Activated CD4-positive, alpha-beta T cell treated with anti-CD3 and anti-CD28 coated beads, Interleukin-2, amount 10 ng/mL, durations not matched to agents 7 days and 5 days (primary cell): ENCODE measurements at regions not wholly inside any gene's neighbourhood (a gene's known extent, or its start where the extent isn't known, plus 50 kb on each side); places are given as distances from the start of the nearest gene placed in this dataset.

Experiments used
- CTCF ChIA-PET: fragments of 350-600 bp; sonication (Branson Sonifier 250); formaldehyde crosslinking; loops from one replicate; lab custom pipeline; 2021; ENCODE audit warnings: antibody characterized with exemption; lab: Charles Lee
- POLR2A ChIA-PET: fragments of 350-600 bp; sonication (Branson Sonifier 250); formaldehyde crosslinking; loops from one replicate; lab custom pipeline; 2021; ENCODE audit warnings: antibody characterized with exemption; lab: Charles Lee
- DNase-seq: peaks from one replicate; pipeline ENCODE4 v3.0.0-alpha.2; 2020
- H3K27ac Mint-ChIP-seq: one replicate; pipeline ENCODE4 v1.8.0; 2021; ENCODE audit warnings: mild to moderate bottlenecking, moderate library complexity, mixed read lengths
- H3K27me3 Mint-ChIP-seq: one replicate; pipeline ENCODE4 v1.8.0; 2021; ENCODE audit warnings: mixed read lengths
- H3K36me3 Mint-ChIP-seq: one replicate; pipeline ENCODE4 v1.8.0; 2021; ENCODE audit warnings: low read depth, mixed read lengths
- H3K4me1 Mint-ChIP-seq: one replicate; pipeline ENCODE4 v1.8.0; 2021; ENCODE audit warnings: mixed read lengths
- H3K4me3 Mint-ChIP-seq: one replicate; pipeline ENCODE4 v1.8.0; 2021; ENCODE audit warnings: mild to moderate bottlenecking, moderate library complexity, mixed read lengths
- H3K9me3 Mint-ChIP-seq: one replicate; pipeline ENCODE4 v1.8.0; 2021; ENCODE audit warnings: mixed read lengths

DNA sequence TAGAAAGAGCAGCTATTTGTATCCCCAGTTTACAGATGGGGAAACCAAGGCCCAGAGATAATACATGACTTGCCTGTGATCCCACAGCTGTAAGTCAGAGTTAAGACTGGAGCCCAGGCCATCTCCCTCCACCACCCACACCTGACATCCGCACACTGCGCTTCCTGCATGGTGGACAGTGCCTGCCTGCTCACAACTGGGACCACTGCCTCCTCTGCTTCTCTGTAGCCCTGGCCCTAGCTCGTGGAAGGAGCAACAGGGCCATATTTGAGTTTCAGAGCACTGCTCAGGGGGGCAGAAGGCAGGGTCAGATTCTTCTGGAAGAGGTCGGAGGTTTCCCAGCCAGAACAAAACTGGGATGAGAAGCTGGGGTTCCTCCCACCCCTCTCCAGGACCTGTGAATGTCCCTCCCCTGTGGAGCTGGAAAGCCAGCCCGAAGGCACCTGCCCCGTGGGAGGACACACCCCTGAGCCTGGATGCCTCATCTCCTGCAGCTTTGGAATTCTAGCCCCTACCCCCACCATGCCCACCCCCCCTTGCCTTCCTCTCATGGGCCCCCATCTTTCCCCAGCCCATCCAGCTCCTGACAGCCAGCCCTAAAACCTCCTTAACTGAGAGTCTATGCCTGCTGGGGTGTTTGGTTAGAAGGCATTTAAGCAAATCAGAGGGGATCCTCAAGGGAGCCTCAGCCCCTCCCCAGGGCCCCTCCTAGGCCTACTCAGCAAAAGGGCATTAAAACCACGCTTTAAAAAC, 100.1 kb downstream of the TPRA1 start:
- Mint-ChIP-seq H3K4me1 (peaks cover 1% of the 10 kb centered on the region), H3K9me3 (peaks cover 3% of the 10 kb centered on the region), H3K27me3 (peaks cover 12% of the 10 kb centered on the region), H3K27ac (no peak overlapping the region), H3K36me3 (no peaks in the 10 kb centered on the region), H3K4me3 (no peak overlapping the region)
- ChIA-PET POLR2A (no interaction called here), CTCF (interaction anchor here (0.8 kb wide), 1 partner anchor 17 kb away, joined by 3 read pairs; no protein-coding TSS in a partner anchor)
- DNase-seq = no peak

DNA sequence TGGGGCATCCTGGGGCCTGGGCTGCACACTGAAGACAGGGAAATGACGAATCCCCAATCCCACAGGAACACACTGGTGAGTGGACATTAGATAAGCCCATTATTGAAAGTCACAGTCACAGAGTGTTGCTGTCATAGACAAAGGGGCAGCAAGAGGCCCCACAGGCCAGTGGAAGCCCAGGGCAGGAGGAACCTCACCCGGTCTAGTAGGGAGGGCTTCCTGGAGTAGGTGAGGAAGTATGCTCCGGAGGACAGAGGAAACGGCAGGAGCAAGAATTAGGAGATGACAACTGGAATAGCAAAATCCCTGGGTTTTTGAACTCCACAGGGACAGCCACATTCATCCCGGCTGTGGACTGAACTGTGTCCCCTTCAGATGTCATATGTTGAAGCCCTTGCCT, 101.2 kb downstream of the TPRA1 start:
- DNase-seq = no peak
- H3K4me1 Mint-ChIP-seq = peaks cover 10% of the 10 kb centered on the region
- peaks cover under 1% of the 10 kb centered on the region for H3K9me3 Mint-ChIP-seq
- no peak overlapping the region for H3K4me3 Mint-ChIP-seq
- ChIA-PET POLR2A (no interaction called here), CTCF (no interaction called here)
- H3K36me3 Mint-ChIP-seq = no peaks in the 10 kb centered on the region
- no peak overlapping the region for H3K27ac Mint-ChIP-seq
- H3K27me3 Mint-ChIP-seq = peaks cover 13% of the 10 kb centered on the region

DNA sequence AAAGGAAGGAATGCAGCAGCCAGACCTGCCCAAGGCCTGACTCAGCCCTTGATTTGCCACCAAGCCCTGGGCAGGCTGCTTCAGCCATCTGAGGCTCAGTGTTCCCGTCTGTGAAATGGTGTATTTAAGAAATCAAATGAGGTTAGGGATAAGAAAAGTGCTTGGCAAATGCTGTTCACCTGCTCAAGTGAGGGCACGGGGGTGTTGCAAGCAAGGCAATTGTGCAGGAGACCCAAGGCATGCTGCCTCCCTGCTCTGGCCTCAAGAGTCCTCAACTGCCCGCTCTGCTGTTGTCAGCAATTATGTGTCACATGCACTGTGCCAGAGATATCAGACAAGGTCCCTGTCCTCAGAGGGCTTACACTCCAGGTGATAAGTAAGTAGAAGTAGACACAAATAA, 101.8 kb downstream of the TPRA1 start:
- Mint-ChIP-seq H3K4me1 (peaks cover 16% of the 10 kb centered on the region), H3K27ac (no peak overlapping the region), H3K36me3 (no peaks in the 10 kb centered on the region), H3K4me3 (no peak overlapping the region), H3K9me3 (no peaks in the 10 kb centered on the region), H3K27me3 (peaks cover 12% of the 10 kb centered on the region)
- ChIA-PET POLR2A (no interaction called here), CTCF (no interaction called here)
- no peak for DNase-seq

DNA sequence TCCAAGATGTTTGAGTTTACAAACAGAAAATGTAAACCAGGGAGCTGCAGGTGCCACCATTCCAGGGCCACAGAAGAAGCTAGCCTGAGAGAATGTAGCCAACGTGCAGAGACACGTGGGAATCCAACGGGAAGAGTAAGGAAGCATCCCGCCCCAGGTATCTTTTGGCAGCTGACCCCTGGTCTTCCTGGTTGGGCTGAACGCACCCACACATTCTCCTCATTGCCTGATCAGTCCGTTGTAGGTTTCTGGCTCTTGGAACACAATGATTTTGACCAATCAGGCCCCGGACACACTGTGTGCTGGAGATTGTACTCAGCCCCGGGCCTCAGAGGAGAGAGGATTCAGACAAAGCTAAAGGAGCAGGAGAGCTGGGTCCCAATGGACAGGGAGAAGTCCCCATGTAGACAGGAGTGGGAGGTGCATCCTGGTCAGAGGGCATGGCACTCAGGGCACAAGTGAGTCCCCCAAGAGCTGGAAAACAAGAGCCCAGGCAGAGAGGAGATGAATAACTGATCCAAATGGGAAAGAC, 102.3 kb downstream of the TPRA1 start:
- H3K27ac Mint-ChIP-seq = no peak overlapping the region
- no peak overlapping the region for H3K4me3 Mint-ChIP-seq
- CTCF ChIA-PET = no interaction called here
- no peaks in the 10 kb centered on the region for H3K9me3 Mint-ChIP-seq
- H3K4me1 Mint-ChIP-seq = peaks cover 21% of the 10 kb centered on the region
- no peaks in the 10 kb centered on the region for H3K36me3 Mint-ChIP-seq
- POLR2A ChIA-PET = no interaction called here
- H3K27me3 Mint-ChIP-seq = peaks cover 12% of the 10 kb centered on the region
- DNase-seq = no peak

DNA sequence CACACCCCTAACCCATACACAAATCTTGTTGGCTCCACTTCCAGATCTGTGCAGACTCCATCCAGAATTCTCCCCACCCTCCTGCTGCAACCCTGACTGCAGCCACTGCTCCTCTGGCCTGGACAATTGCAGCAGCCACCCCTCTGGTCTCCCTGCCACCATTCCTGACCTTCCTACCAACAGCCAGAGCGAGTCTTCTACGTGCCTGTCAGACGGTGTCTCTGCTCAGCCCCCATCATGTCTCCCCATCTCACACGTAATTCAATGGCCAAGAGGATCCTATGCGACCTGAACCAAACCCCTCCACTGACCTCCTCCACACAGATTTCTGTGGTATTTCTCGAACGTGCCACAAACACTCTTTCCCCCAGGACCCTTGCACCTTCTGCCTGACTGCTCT, 103.3 kb downstream of the TPRA1 start:
- no peaks in the 10 kb centered on the region for H3K36me3 Mint-ChIP-seq
- no peak overlapping the region for H3K27ac Mint-ChIP-seq
- peaks cover 12% of the 10 kb centered on the region for H3K27me3 Mint-ChIP-seq
- DNase-seq = no peak
- peaks cover 26% of the 10 kb centered on the region for H3K4me1 Mint-ChIP-seq
- H3K4me3 Mint-ChIP-seq = no peak overlapping the region
- CTCF ChIA-PET = interaction anchor here (1.2 kb wide), 1 partner anchor 12 kb away, joined by 5 read pairs; no protein-coding TSS in a partner anchor
- POLR2A ChIA-PET = no interaction called here
- no peaks in the 10 kb centered on the region for H3K9me3 Mint-ChIP-seq

DNA sequence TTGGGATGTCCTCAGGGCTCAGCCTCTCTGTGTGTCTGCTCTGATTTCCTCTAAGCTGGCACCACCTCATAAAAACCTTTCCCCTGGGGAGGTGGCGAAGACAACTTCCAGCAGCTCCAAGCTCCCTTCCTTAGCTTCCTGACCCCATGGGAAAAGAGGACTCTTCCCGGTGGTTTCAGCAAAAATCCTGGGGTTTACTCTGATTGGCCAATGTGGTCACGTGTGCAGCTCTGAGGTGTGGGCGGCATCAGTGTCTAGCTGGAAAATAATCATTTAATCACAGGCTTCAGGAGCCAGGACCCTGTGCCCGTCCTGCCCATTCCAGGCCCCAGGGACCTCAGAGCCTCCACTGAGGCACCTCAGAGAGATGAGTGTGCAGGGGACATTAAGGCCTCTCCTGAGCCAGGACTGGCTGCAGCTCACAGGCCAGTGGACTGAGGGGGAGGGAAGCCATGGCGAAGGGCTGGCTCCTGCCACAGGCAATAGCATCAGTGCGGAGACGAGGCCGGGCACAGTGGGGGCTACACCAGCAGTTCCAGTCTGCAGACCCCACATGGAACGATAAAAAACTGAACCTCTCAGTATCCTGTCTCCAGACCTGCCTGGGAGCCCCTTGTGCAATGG, 104.1 kb downstream of the TPRA1 start:
- no peak overlapping the region for H3K4me3 Mint-ChIP-seq
- H3K4me1 Mint-ChIP-seq = peaks cover 26% of the 10 kb centered on the region
- no peaks in the 10 kb centered on the region for H3K9me3 Mint-ChIP-seq
- H3K27me3 Mint-ChIP-seq = peaks cover 12% of the 10 kb centered on the region
- ChIA-PET CTCF (interaction anchor here (1.2 kb wide), 1 partner anchor 11 kb away, joined by 5 read pairs; no protein-coding TSS in a partner anchor), POLR2A (no interaction called here)
- DNase-seq = no peak
- no peak overlapping the region for H3K27ac Mint-ChIP-seq
- no peaks in the 10 kb centered on the region for H3K36me3 Mint-ChIP-seq

DNA sequence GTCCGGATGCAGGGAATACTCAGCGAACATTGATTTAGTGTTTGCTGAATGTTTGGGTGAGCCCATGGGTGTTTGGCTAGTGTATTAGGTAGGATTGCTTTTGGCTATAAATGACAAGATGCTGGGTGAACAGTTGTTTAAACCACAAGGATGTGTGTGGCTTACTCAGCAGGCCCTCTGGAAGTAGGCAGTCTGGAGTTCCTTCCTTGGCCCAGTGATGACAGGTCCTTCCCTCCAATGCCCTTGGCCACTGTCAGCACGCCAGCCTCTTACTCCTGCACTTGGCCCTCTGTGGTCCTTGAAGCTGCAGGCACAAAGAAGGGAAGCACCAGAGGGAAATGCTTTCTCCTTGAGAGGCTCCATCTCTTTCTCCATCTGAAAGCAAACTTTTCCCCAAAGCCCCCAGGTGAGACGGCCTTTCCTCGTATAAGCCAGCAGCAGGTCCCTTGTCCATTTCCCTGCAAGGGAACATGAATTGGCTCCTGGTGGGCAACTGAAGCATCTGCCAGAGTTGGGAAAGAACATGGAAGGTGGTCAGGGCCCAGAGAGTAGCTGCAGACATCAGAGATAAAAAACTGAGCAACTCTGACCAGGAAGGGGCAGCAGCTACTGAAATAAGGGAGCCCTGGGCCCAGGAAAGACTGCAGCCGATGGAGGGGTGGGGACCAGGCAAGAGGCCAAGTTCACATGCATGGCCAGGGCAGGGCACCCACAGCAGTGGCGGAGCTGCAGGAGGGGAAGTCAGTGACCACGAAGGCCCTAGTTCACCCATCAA, 105.0 kb downstream of the TPRA1 start:
- no peak for DNase-seq
- Mint-ChIP-seq H3K9me3 (no peaks in the 10 kb centered on the region), H3K4me3 (no peak overlapping the region), H3K27ac (no peak overlapping the region), H3K27me3 (peaks cover 12% of the 10 kb centered on the region), H3K36me3 (no peaks in the 10 kb centered on the region), H3K4me1 (peaks cover 26% of the 10 kb centered on the region)
- POLR2A ChIA-PET = no interaction called here
- CTCF ChIA-PET = interaction anchor here (1.2 kb wide), 1 partner anchor 10 kb away, joined by 5 read pairs; no protein-coding TSS in a partner anchor

DNA sequence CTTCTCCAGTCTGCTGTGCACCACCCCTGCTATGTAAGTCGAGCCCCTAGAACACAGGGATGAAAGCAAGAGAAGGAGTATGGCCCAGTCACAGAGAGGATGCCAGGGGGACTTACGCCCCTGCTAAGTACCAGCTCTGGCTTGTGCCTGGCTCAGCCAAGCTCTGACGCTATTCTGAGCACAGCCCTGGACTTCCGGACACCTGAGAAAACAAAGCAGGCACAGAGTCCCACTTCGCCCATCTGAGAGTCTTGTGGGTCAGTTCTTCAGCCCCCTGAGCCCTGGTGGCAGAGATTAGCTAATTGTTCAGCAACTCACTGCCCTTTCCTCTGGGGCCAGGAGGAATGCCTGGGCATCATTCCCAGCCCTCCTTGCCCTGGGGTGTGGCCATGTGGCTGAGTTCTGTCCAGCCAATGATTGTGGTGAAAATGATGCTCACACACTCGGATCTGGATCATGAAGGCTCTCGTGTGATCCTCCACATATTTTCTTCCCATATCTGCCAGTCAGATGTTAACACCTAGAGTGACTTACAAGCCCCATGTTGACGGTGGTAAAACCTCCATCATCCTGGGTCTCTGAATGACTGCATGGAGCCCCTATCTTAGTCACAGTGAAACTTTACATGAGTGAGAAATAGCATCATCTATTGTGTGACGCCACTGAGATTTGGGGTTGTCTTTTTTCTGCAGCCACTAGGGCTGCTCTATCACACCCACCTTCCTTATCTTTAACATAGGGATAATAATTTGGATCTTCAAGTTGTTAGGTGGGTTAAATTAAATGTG, 105.7 kb downstream of the TPRA1 start:
- DNase-seq = no peak
- ChIA-PET POLR2A (no interaction called here), CTCF (no interaction called here)
- Mint-ChIP-seq H3K27ac (no peak overlapping the region), H3K36me3 (no peaks in the 10 kb centered on the region), H3K9me3 (no peaks in the 10 kb centered on the region), H3K27me3 (peaks cover 12% of the 10 kb centered on the region), H3K4me3 (no peak overlapping the region), H3K4me1 (peaks cover 26% of the 10 kb centered on the region)

DNA sequence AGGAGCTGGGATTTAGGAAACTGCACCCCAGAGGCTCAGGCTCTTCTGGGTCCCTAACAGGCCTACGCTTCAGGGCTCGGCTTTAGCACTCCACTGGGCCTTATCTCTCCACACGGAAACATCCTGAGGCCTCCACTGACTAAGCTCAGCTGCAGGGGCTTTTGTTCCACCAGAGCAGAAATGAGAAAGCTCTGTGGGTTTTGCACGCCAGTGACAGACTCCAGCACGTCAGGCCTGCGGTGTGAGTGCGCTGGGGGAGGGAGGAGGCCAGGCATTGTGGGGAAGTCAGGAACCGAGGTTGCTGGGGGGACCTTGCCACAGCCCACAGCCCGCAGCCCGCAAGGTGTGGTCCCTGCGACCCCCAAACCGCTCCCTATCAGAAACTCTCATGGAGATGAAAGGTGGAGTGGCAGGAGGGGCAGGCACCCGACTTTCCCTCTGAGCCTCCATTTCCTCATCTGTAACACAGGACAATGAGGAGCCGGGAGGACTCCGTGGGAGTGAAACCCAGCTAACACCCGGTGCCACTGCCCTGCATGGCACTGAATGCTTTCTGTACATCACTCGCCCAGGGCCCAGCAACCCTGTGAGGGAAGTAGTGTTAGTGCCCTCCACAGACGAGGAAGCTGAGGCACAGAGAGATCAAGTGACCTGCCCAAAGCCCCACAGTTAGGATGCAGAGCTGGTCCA, 106.5 kb downstream of the TPRA1 start:
- H3K4me1 Mint-ChIP-seq = peaks cover 26% of the 10 kb centered on the region
- DNase-seq = peak; percentile 58
- peak overlapping the region; percentile 51 for H3K27ac Mint-ChIP-seq
- H3K9me3 Mint-ChIP-seq = no peaks in the 10 kb centered on the region
- CTCF ChIA-PET = no interaction called here
- no peaks in the 10 kb centered on the region for H3K36me3 Mint-ChIP-seq
- H3K27me3 Mint-ChIP-seq = peaks cover 12% of the 10 kb centered on the region
- POLR2A ChIA-PET = no interaction called here
- H3K4me3 Mint-ChIP-seq = no peak overlapping the region

DNA sequence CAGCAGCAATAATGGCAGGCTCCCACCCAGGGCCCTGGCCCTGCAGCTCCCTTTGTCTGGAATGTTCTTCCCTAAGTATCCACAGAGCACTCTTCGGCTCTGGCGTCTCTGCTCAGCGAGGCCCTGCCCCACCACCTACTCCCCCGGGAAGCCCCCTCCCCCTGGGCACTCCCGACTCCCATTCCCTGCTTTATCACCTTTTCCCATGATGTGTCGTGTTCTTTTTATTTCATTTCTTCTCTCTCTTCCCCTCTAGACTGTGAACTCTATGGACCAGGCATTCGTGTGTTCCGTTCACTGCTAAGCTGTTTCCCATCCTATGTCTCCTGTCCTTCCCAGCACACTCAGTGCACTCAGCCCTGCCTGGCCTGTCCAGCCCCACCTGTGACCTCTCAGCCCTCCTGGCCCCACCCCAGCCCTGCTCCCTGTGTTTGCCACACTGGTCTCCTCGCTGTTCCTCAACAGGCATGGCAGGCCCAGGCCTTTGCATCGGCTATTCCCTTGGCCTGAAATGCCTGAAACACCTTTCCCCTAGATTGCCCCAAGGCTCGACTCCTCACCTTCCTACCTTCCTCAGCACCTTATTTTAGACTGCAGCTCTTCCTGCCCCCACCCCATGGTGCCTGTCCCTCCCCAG, 107.4 kb downstream of the TPRA1 start:
- Mint-ChIP-seq H3K4me3 (no peak overlapping the region), H3K27me3 (peaks cover 12% of the 10 kb centered on the region), H3K27ac (no peak overlapping the region), H3K36me3 (no peaks in the 10 kb centered on the region), H3K9me3 (no peaks in the 10 kb centered on the region), H3K4me1 (peaks cover 26% of the 10 kb centered on the region)
- CTCF ChIA-PET = no interaction called here
- POLR2A ChIA-PET = no interaction called here
- no peak for DNase-seq

DNA sequence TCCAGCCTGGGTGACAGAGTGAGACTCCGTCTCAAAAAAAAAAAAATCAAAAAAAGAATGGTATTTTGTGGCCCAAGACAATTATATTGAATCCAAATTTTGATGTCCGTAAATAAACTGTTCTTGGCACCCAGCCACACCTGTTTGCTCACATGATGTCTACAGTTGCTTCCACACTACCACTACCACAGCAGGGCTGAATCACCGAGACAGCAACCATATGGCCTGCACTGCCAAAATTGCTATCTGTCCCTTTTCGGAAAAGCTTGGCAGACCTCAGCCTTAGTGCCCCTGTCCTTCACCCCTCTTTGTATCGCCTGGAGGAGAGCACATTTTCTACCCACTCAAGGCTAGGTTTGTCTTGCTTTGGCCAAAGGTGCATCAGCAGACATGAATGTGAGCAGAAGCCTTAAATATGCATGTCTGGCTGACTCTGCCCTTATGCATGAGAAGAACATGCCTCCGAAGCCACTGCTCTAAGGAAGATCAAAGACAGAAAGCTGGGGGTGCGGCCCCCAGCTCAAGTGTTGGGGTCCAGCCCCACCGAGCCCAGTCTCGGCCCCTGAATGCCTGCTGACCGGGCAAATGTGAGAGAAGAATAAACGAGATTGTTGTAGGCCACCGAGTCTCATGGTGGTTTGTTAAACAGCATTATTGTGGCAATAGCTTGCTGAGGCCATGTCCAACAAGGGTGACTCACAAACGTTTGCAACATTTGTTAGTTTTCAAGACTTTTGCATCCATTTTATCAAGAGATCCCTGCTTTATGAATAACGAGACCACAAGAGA, 108.1 kb downstream of the TPRA1 start:
- no peak overlapping the region for H3K27ac Mint-ChIP-seq
- no peak overlapping the region for H3K4me3 Mint-ChIP-seq
- H3K36me3 Mint-ChIP-seq = no peaks in the 10 kb centered on the region
- peaks cover 12% of the 10 kb centered on the region for H3K27me3 Mint-ChIP-seq
- no peak for DNase-seq
- POLR2A ChIA-PET = no interaction called here
- H3K4me1 Mint-ChIP-seq = peaks cover 26% of the 10 kb centered on the region
- no peaks in the 10 kb centered on the region for H3K9me3 Mint-ChIP-seq
- CTCF ChIA-PET = no interaction called here
